ENCODE measurements at regions not wholly inside any gene's neighbourhood (a gene's known extent, or its start where the extent isn't known, plus 50 kb on each side); places are given as distances from the start of the nearest gene placed in this dataset.

- DNase-seq (ENCODE audit: insufficient read length, low spot score) (no peak), FAIRE-seq (no peak)
- TF ChIP-seq, protein P1, sequence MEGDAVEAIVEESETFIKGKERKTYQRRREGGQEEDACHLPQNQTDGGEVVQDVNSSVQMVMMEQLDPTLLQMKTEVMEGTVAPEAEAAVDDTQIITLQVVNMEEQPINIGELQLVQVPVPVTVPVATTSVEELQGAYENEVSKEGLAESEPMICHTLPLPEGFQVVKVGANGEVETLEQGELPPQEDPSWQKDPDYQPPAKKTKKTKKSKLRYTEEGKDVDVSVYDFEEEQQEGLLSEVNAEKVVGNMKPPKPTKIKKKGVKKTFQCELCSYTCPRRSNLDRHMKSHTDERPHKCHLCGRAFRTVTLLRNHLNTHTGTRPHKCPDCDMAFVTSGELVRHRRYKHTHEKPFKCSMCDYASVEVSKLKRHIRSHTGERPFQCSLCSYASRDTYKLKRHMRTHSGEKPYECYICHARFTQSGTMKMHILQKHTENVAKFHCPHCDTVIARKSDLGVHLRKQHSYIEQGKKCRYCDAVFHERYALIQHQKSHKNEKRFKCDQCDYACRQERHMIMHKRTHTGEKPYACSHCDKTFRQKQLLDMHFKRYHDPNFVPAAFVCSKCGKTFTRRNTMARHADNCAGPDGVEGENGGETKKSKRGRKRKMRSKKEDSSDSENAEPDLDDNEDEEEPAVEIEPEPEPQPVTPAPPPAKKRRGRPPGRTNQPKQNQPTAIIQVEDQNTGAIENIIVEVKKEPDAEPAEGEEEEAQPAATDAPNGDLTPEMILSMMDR (IDR thresholded peaks at IDR 0.05; ENCODE audit: insufficient read depth, missing control alignments) = no peak
These were observed 740.1 kb downstream of the QKI start for GRCh38 chr6:164154588-164154987.

DNA sequence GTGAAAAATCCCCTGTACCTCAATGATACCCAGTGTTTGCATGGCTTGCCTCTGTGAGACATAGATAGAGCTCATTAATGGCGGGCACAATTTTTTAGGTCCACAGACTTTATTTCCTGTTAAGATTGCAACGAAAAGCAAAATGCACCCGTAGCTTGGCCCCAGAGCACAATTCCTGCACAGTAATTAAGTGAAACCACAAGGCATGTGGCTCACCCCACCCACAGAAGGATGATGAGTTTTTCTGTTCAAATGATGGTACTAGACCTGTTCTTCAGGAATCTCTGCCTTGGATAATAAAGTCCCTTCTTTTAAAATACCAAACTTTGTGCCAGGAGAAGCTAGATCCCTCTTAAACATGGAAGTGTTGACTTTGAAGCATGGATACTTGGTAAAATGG is 738.1 kb downstream of the QKI start:
- TF ChIP-seq, protein P1 (IDR thresholded peaks at IDR 0.05; ENCODE audit: insufficient read depth, missing control alignments) = no peak

DNA sequence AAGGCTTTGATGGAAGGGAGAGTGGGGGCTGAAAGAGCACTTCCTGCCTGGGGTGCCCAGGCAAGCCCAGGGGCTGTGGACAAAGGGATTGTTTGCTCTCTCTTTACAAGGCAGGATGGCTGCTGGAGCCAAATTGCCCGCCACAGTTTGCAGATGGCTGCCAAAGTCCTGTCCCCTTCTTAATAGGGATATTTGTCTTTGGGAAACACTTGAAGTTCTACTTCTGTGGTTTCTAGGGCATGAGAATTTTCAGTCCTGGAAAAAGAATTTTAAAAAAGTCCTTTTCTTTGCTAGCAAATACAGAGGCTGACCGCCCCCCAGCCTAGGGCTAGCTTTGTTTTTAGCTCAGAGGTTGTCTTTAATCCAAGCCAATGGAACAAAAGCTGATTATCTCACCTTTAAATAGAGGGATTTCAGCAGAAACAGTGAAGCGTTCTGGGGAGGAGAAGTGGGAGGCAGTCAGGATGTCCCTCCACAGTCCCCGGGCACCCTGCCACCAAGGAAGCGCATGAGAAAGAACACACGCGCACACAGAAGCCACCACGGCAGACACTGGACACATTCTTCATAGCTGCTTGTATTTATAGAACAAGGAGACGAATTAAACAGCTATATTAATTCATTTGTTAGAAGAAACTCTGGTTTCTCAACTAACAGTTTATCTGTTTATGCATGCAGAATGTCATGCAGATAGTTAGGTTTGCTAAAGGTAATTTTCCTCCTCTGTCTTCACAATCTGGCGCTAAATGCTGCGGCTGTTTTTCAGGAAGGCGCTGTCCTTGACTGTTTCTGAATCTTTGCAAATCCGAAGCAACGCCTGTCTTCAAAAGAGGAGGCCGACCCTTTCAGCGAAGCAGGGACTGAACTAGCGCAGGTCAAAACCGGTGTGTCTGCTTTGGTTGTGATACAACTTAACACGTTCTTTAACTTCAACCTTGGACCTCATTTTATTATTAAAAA is 736.9 kb downstream of the QKI start:
- FAIRE-seq = no peak
- TF ChIP-seq, protein P1 (IDR thresholded peaks at IDR 0.05; ENCODE audit: insufficient read depth, missing control alignments) = no peak
- no peak for DNase-seq (ENCODE audit: insufficient read length, low spot score)

More for the DNA sequence above, 738.1 kb downstream of the QKI start:
- FAIRE-seq (no peak), DNase-seq (ENCODE audit: insufficient read length, low spot score) (no peak)

GRCh38 chr6:164150232-164150631 is 735.7 kb downstream of the QKI start:
- FAIRE-seq (no peak), DNase-seq (ENCODE audit: insufficient read length, low spot score) (no peak)
- TF ChIP-seq, protein P1 (IDR thresholded peaks at IDR 0.05; ENCODE audit: insufficient read depth, missing control alignments) = no peak

DNA sequence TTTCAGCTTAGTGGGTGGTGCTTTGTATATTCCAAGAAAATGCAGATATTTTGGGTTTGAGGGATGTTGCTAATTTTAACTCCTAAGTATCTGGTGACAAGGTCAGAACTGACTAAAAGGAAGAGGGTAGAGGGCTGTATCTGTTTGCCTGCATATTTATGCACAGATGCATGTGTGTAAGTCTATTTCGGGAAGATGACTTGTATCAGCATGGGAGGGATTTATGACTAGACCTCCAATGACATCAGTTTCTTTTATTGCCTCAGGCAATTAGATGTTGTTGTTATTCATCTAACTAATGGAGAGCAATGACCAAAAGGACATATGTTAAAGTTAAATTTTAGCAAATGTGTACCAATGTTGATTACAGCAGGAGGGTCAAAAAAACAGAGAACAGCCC is 734.3 kb downstream of the QKI start:
- TF ChIP-seq, protein P1 (IDR thresholded peaks at IDR 0.05; ENCODE audit: insufficient read depth, missing control alignments) = no peak
- DNase-seq (ENCODE audit: insufficient read length, low spot score) (no peak), FAIRE-seq (no peak)

DNA sequence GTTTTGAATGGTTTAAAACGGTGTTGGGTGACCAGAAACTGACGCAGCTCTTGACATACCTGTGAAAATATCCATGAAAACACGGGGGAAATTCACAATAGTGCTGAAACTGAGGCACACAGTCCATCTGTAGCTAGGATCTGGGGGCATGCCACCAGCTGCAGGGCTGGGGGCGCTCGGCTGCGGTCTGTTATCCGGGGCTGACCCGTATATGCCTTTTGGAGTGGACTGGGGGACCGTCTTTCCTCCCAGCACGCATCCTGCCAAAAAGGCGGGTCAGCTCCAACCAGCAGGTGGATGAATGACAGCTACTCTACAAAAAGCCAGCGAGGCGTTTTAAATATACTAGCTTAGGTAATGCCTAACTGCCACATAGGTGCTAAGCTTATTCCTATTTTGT is 729.8 kb downstream of the QKI start:
- FAIRE-seq (no peak), DNase-seq (ENCODE audit: insufficient read length, low spot score) (no peak)
- TF ChIP-seq, protein P1 (IDR thresholded peaks at IDR 0.05; ENCODE audit: insufficient read depth, missing control alignments) = no peak

GRCh38 chr6:164142322-164142721 is 727.8 kb downstream of the QKI start:
- no peak for FAIRE-seq
- DNase-seq (ENCODE audit: insufficient read length, low spot score) = no peak
- TF ChIP-seq, protein P1 (IDR thresholded peaks at IDR 0.05; ENCODE audit: insufficient read depth, missing control alignments) = no peak
